Right kidney (tissue), 1 donor: ENCODE measurements at regions not wholly inside any gene's neighbourhood (a gene's known extent, or its start where the extent isn't known, plus 50 kb on each side); places are given as distances from the start of the nearest gene placed in this dataset.
"Not testable (repeated sequence)": the region's sequence is repeated elsewhere in the genome, so short reads cannot be mapped to it uniquely, and the experiment has no call there.

Source experiments
- DNase-seq: peaks from one replicate; pipeline ENCODE4 v3.0.0-alpha.2; 2016

DNA sequence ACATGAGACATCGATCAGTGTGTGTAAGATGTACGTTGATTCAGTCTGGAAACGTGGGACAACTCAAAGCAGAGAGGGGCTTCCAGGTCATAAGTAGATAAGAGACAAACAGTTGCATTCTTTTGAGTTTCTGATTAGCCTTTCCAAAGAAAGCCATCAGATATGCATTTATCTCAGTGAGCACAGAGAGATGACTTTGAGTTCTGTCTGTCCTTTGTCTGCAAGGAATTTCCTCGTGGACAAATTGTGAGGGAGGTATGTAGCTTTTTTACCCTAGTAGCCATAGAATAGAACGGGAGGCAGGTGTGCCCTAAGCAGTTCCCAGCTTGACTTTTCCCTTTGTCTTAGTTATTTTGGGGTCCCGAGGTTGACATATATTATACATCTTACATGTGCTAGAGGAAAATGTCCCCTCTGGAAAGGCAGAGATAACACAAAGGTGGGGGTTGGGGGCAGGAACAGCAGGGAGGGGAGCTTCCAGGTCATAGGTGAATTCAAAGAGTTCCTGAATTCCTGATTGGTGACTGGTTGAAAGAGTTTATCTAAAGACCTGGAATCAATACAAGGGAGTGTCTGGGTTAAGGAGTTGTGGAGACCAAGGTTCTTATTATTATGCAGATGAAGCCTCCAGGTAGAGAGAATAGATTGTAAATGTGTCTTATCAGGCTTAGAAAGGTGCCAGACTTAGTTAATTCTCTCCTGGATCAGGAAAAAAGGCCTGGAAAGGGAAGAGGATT is 237.0 kb downstream of the NFATC2 start:
- no peak for DNase-seq

GRCh38 chr20:51303731-51304670 is 238.5 kb downstream of the NFATC2 start:
- DNase-seq = no peak

GRCh38 chr20:51301026-51301425 is 241.5 kb downstream of the NFATC2 start:
- DNase-seq = no peak

GRCh38 chr20:51300104-51300503 is 242.4 kb downstream of the NFATC2 start:
- DNase-seq = no peak

DNA sequence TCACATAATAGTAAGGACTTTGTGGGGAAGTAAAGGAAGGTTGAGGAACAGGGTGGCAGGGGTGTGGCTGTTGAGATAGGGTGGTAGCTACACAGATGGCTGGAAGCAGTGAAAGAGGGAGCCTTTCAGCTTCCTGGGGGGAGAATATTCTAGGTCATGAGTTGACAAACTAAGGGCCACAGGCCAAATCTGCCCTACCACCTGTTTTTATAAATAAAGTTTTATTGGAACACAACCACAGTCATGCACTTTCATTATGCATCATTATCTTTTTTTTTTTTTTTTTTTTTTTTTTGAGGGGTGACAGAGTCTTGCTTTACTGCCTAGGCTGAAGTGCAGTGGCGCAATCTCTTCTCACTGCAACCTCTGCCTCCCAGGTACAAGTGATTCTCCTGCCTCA is 243.1 kb downstream of the NFATC2 start:
- no peak for DNase-seq

GRCh38 chr20:51298141-51298749 is 244.3 kb downstream of the NFATC2 start:
- no peak for DNase-seq

DNA sequence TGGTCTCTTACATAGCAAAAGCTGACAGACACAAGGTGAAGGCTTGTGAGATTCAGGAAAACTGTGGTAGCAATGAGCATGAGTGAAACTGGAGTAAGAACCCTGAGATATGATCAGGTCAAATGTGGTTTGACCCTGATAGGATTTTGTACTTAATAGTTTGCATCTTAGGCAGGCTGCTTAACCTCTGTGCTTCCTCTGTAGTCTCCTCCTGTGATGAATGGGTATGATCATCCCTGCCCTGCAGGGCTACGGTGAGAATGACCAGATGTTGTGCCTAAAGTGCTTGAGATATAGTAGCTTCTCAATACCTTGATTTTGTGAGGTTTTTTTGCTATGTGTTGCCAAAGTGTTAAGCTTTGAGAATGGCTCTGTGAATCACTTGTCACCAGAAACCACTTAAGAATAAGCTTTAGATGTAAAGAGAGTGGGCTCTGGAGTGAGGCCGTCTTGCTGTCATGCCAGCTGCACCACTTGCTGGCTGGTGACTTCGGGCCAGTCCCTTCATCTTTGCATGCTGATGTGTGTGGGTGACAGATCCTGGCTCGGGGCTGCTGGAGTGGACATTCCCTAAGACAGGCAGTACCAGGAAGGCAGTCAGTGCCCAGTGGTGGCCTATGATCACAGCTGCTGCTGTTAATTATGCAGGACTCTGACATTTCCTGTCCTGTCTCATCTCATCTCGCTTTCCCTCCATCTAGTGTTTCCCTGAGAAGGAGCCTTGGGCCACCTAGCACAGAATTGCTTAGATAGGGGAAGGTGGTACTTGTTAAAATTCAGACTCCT is 254.7 kb downstream of the NFATC2 start:
- DNase-seq = no peak

DNA sequence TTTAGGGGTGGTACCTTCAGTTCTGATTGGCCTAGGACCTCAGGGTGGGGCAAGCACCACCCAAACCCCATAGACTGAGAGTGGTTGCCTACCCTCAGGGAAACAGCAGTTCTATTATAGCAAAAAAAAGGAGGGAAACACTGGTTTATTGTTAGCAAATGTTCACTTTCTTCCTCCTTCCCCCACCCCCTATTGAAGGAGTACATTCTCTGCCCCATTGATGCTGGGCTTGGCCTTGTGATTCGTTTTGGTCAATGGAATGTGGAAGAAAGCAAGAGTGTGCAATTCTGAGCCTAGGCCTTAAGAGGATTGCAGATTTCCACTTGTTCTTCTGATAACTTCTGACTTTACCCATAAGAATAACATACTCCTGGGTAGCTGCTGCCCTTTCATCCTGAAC is 255.8 kb downstream of the NFATC2 start:
- DNase-seq = no peak

- DNase-seq = no peak
Measured at GRCh38 chr20:51285684-51286083, 256.8 kb downstream of the NFATC2 start.

DNA sequence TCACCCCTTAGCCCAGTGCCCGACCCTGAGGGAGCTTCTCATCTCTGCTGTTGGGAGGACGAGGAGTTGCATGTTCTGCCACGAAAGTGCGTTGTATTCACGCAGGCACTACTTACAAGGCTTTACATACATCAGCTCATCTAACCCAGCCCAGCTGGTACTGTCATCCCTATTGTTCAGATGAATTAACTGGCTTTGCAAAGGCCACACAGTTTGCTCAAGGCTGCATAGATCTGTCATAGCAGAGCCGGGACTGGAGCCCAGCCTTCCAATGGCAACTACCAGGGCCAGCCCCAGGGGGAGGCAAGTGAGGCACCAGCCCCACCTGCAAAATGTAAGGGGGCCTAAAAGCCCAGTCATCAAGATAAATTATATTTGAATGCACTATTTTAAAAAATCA is 257.6 kb downstream of the NFATC2 start:
- no peak for DNase-seq

GRCh38 chr20:51284176-51284575 is 258.3 kb downstream of the NFATC2 start:
- DNase-seq = no peak

DNA sequence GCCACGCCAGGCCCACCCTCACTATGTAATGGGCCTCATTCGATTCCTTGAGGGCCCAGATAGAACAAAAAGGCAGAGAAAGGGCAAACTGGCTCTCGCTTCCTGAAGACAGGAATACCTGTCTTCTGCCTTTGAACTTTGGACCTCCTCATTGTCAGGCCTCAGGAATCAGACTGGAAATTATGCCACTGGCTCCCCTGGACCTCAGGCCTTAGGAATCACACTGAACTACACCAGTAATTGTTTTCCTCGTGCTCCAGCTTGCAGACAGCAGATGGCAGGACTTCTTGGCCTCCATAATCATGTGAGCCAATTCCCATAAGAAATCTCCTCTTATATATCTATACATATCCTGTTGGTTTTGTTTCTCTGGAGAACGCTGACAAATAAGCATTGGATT is 258.6 kb upstream of the KCNG1 start:
- DNase-seq = no peak

DNA sequence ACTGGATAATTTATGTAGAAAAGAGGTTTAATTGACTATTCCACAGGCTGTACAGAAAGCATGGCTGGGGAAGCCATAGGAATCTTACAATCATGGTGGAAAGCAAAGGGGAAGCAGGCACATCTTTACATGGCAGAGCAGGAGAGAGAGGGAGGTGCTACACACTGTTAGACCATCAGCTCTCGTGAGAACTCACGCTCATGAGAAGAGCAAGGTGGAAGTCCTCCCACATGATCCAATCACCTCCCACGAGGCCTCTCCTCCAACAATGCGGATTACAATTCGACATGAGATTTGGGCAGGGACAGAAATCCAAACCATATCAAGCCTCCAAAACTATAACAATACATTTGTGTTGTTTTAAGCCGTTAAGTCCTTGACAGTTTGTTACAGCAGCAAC is 257.1 kb upstream of the KCNG1 start:
- no peak for DNase-seq

GRCh38 chr20:51277961-51278360 is 255.1 kb upstream of the KCNG1 start:
- DNase-seq = no peak

GRCh38 chr20:51276296-51276695 is 253.4 kb upstream of the KCNG1 start:
- DNase-seq = no peak

DNA sequence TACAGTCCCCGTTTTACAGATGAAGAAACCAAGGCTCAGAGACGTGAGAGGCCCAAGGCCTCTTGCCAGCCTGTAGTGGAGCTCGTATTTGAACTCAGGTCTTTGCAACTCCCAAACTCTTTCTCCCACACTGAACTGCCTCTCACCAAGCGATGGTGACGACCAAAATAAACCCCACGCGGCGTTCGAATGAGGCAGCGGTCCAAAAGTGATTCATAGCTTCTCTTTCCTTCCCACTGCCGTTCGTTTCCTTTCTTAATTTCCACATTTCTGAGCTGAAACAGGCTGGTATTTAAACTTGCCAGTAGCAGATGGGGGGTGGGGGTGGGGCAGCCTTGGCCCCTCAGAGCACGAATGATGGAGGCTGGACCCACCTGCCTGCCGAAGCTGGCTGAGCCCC is 252.9 kb upstream of the KCNG1 start:
- no peak for DNase-seq

DNA sequence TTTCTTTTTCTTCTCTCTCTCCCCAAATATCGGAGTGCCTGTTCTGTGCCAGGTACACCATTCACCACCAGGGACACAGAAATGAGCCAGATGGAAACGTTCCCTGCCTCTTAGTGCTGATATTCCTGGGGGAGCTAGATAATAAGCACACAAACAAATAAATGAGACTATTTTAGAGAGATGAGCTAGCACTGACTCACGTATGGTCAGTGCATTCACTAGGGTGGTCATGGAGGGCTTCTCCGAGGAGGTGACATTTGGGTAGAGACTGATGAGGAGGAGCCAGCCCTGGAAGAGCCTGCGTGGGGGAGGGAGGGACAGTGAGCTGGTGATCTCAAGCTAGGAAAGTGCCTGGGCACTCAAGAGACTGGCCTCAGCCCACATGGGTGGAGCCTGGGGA is 252.3 kb upstream of the KCNG1 start:
- no peak for DNase-seq

DNA sequence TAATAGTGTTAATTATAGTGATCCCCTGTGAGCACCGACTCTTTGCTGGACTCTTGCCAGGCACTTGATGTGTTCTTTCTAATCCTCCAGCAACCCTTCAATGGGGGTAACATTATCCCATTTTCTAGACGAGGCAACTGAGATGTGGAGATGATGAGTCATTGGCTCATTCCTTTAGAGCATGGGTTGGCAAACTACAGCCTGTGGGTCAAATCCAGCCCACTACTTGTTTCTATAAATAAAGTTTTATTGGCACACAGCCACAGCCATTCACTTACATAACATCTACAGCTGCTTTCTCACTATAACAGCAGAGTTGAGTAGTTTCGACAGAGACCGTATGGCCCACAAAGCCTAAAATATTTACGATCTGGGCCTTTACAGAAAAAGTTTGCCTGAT is 249.5 kb upstream of the KCNG1 start:
- no peak for DNase-seq

DNA sequence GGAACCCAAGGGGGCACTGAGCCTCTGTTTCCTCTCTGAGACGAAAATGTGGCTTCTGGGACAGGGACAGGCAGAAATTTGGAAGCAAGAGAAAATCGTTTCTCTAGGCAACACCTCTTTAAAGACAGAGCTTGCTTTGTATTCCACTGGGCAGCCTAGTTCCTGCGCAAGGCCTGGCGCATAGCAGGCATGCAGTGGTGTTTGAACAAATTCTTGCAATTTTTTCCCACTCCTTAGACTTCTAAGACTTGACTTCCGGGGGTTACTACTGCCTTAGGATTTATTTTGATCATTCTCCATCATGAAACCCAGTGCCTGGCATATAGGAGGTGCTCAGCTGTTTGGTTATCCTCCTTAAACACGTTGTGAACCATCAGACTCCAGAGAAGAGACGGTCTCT is 249.0 kb upstream of the KCNG1 start:
- DNase-seq = no peak

- DNase-seq = not testable (repeated sequence)
Measured at GRCh38 chr20:51271289-51271688, 248.4 kb upstream of the KCNG1 start.

- no peak for DNase-seq
Measured at GRCh38 chr20:51269671-51270070, 246.8 kb upstream of the KCNG1 start.

GRCh38 chr20:51267679-51268078 is 244.8 kb upstream of the KCNG1 start:
- no peak for DNase-seq
